ENCODE measurements at regions not wholly inside any gene's neighbourhood (a gene's known extent, or its start where the extent isn't known, plus 50 kb on each side); places are given as distances from the start of the nearest gene placed in this dataset.

GRCh38 chr6:23306251-23306950, 737.0 kb downstream of the HDGFL1 start:
- TF ChIP-seq EZH2 (IDR thresholded peaks at IDR 0.05) (no peak), POLR2AphosphoS5 (IDR thresholded peaks at IDR 0.05; ENCODE audit: borderline replicate concordance, low read depth, low read length) (no peak)
